Transverse colon (tissue), 4 donors: ENCODE measurements at regions not wholly inside any gene's neighbourhood (a gene's known extent, or its start where the extent isn't known, plus 50 kb on each side); places are given as distances from the start of the nearest gene placed in this dataset.
A peak's percentile ranks its signal among the peaks of the same experiment; 100 is the strongest.

Experiments used
- DNase-seq: peaks from one replicate; pipeline ENCODE4 v3.0.0-alpha.2; 2019
- H3K27ac ChIP-seq, 4 donors: fragments of 200-600 bp; sonication (generic); 2 replicates each; pipeline ENCODE4 v1.5.1; 2016 to 2018; ENCODE audit warnings: inconsistent platforms in 4 of 4
- H3K27me3 ChIP-seq: fragments of 200-600 bp; sonication (generic); 2 replicates; pipeline ENCODE4 v1.5.1; 2017; ENCODE audit warnings: inconsistent platforms
- H3K36me3 ChIP-seq, 4 donors: fragments of 200-600 bp; sonication (generic); 2 replicates each; pipeline ENCODE4 v1.5.1; 2017 to 2019; ENCODE audit warnings: inconsistent platforms in 4 of 4
- H3K4me1 ChIP-seq, 4 donors: fragments of 200-600 bp; sonication (generic); 2 replicates each; pipeline ENCODE4 v1.5.1; 2017 to 2020; ENCODE audit warnings: inconsistent platforms in 4 of 4
- H3K4me3 ChIP-seq, 4 donors: fragments of 200-600 bp; sonication (generic); 1 replicate in 1 of 4; 2 replicates in 3 of 4; pipeline versions ENCODE4 v1.5.1 to v1.6.1; 2017 to 2019; ENCODE audit warnings: inconsistent platforms in 4 of 4
- H3K9me3 ChIP-seq, 2 donors: fragments of 200-600 bp; sonication (generic); 2 replicates each; pipeline ENCODE4 v1.5.1; 2017 to 2019; ENCODE audit warnings: inconsistent platforms in 2 of 2
- CTCF ChIP-seq, 5 experiments: fragments of 200-600 bp in 3 of 5; fragments of 450-650 bp in 2 of 5; sonication (generic) in 3 of 5; IDR thresholded peaks; 1 replicate in 2 of 5; 2 replicates in 3 of 5; pipeline ENCODE4 v1.5.1; 2016 to 2017; ENCODE audit warnings: antibody characterized with exemption in 5 of 5, inconsistent platforms in 3 of 5, mild to moderate bottlenecking in 2 of 5, moderate library complexity in 1 of 5
- EP300 ChIP-seq: sonication (generic); formaldehyde crosslinking; IDR thresholded peaks from one replicate; pipeline ENCODE4 v1.6.1; 2017; ENCODE audit warnings: antibody characterized with exemption, low read depth
- POLR2A ChIP-seq: fragments of 450-650 bp; IDR thresholded peaks from one replicate; pipeline ENCODE4 v1.6.1; 2016; ENCODE audit warnings: antibody characterized with exemption, mild to moderate bottlenecking, moderate library complexity
- POLR2AphosphoS5 ChIP-seq, 3 donors: sonication (generic); formaldehyde crosslinking; IDR thresholded peaks; one replicate each; pipeline ENCODE4 v1.6.1; 2016; ENCODE audit warnings: antibody characterized with exemption in 3 of 3
- WGBS, 2 donors: methylation state at CpG; one replicate each; pipeline ENCODE4 v1.1.5; 2018; ENCODE audit warnings: low coverage in 1 of 2; 5-methylcytosine and 5-hydroxymethylcytosine counted together
- in situ Hi-C, 4 donors: fragments of 200-750 bp; cut with MboI; loops; one replicate each; pipeline versions ENCODE4 v1.15.0 to v1.15.1; 2017; ENCODE audit warnings: low sequenced_read_pairs in 3 of 4, low pct_ligation_motif_present in 1 of 4, low pct_unique_long_range_greater_than_20kb in 1 of 4
- intact Hi-C: fragments of 100-400 bp; cut with DNase I; formaldehyde crosslinking; loops from one replicate; pipeline ENCODE4 v1.15.1; 2023; ENCODE audit warnings: low total_unique reads

GRCh38 chr3:124610130-124610529 lies 120.1 kb upstream of the UMPS start:
- Histone ChIP-seq H3K27me3 (no peaks in the 10 kb centered on the region), H3K4me1 (peaks cover 6 to 35% (median 16%) of the 10 kb centered on the region in 4 donors), H3K9me3 (no peaks in the 10 kb centered on the region), H3K36me3 (no peaks in the 10 kb centered on the region), H3K27ac (peak overlapping the region in 3 of 4 donors; percentile 26 to 61 (median 59)), H3K4me3 (no peak overlapping the region)
- DNase-seq: no peak
- intact Hi-C loops: no loop called here
- WGBS, 2 donors: 88 to 100% methylated on average over 1 of the region's 1 CpG
- in situ Hi-C loops: no loop called here
- no peak for TF ChIP-seq POLR2AphosphoS5 (IDR thresholded peaks at IDR 0.05)
- TF ChIP-seq POLR2A: no peak
- no peak for TF ChIP-seq EP300
- TF ChIP-seq CTCF (IDR thresholded peaks at IDR 0.05): no peak

GRCh38 chr3:124611520-124611919 lies 118.7 kb upstream of the UMPS start:
- DNase-seq: peak; percentile 72
- Histone ChIP-seq H3K27me3 (no peaks in the 10 kb centered on the region), H3K36me3 (no peaks in the 10 kb centered on the region), H3K4me3 (no peak overlapping the region), H3K27ac (peak overlapping the region; percentile 56 to 73 (median 65)), H3K4me1 (peaks cover 9 to 38% (median 18%) of the 10 kb centered on the region in 4 donors), H3K9me3 (no peaks in the 10 kb centered on the region)
- in situ Hi-C loops: no loop called here
- 43 to 47% methylated on average over 3 to 4 of the region's 4 CpGs for WGBS, 2 donors
- intact Hi-C loops: no loop called here
- TF ChIP-seq POLR2A (peak; percentile 28), POLR2AphosphoS5 (IDR thresholded peaks at IDR 0.05) (peak in 2 of 3 donors; percentile 45 to 48), CTCF (IDR thresholded peaks at IDR 0.05) (no peak), EP300 (no peak)

GRCh38 chr3:124615896-124616543 lies 114.2 kb upstream of the UMPS start:
- no peak for DNase-seq
- no peak overlapping the region for H3K27ac ChIP-seq
- H3K36me3 ChIP-seq: no peaks in the 10 kb centered on the region
- no peak overlapping the region for H3K4me3 ChIP-seq
- H3K4me1 ChIP-seq: peaks cover 6 to 26% (median 21%) of the 10 kb centered on the region in 4 donors
- no peaks in the 10 kb centered on the region for H3K9me3 ChIP-seq
- TF ChIP-seq EP300: no peak
- no peak for TF ChIP-seq POLR2AphosphoS5 (IDR thresholded peaks at IDR 0.05)
- WGBS, 2 donors: 92% methylated on average over 1 of the region's 1 CpG; no CpG with 5 or more reads in 1 of the 2 donors
- in situ Hi-C loops: no loop called here
- H3K27me3 ChIP-seq: no peaks in the 10 kb centered on the region
- intact Hi-C loops: no loop called here

- Histone ChIP-seq H3K9me3 (no peaks in the 10 kb centered on the region), H3K4me3 (no peak overlapping the region), H3K36me3 (no peaks in the 10 kb centered on the region), H3K27ac (no peak overlapping the region), H3K27me3 (no peaks in the 10 kb centered on the region), H3K4me1 (peaks cover 6 to 21% (median 14%) of the 10 kb centered on the region in 4 donors)
- TF ChIP-seq POLR2AphosphoS5 (IDR thresholded peaks at IDR 0.05): no peak
- no peak for TF ChIP-seq CTCF (IDR thresholded peaks at IDR 0.05)
- no peak for TF ChIP-seq EP300
- no peak for TF ChIP-seq POLR2A
- no peak for DNase-seq
- WGBS, 2 donors: 65 to 77% methylated on average over 1 of the region's 1 CpG
- intact Hi-C loops: no loop called here
- in situ Hi-C loops: no loop called here
These were observed 113.1 kb upstream of the UMPS start for GRCh38 chr3:124617177-124617576.
